Sigmoid colon (tissue), 6 donors: ENCODE measurements at regions not wholly inside any gene's neighbourhood (a gene's known extent, or its start where the extent isn't known, plus 50 kb on each side); places are given as distances from the start of the nearest gene placed in this dataset.

Experiments used
- DNase-seq: peaks from one replicate; pipeline ENCODE4 v3.0.0-alpha.2; 2019
- H3K27ac ChIP-seq, 4 donors: fragments of 200-600 bp; sonication (generic); one replicate each; pipeline ENCODE4 v1.5.1; 2016 to 2019; ENCODE audit warnings: mild to moderate bottlenecking in 1 of 4
- H3K27me3 ChIP-seq, 3 donors: fragments of 200-600 bp; sonication (generic); one replicate each; pipeline ENCODE4 v1.5.1; 2019; ENCODE audit warnings: mild to moderate bottlenecking in 1 of 3
- H3K36me3 ChIP-seq, 4 donors: fragments of 200-600 bp; sonication (generic); one replicate each; pipeline ENCODE4 v1.5.1; 2016 to 2019
- H3K4me1 ChIP-seq, 4 donors: fragments of 200-600 bp; sonication (generic); one replicate each; pipeline ENCODE4 v1.5.1; 2017 to 2019
- H3K4me3 ChIP-seq, 4 donors: fragments of 200-600 bp; sonication (generic); one replicate each; pipeline ENCODE4 v1.5.1; 2017 to 2019; ENCODE audit warnings: mild to moderate bottlenecking in 2 of 4, moderate library complexity in 1 of 4
- H3K9me3 ChIP-seq, 4 donors: fragments of 200-600 bp in 3 of 4; sonication (generic) in 3 of 4; one replicate each; pipeline versions ENCODE4 v1.5.1 to v1.6.1; 2013 to 2019
- CTCF ChIP-seq, 4 experiments: fragments of 450-650 bp in 3 of 4; fragments of 200-600 bp in 1 of 4; IDR thresholded peaks; one replicate each; pipeline ENCODE4 v1.5.1; 2016 to 2019; ENCODE audit warnings: antibody characterized with exemption in 4 of 4, mild to moderate bottlenecking in 3 of 4, moderate library complexity in 2 of 4
- EP300 ChIP-seq, 4 donors: sonication (generic); formaldehyde crosslinking; IDR thresholded peaks; one replicate each; pipeline ENCODE4 v1.6.1; 2017; ENCODE audit warnings: antibody characterized with exemption in 4 of 4
- POLR2A ChIP-seq, 2 donors: fragments of 450-650 bp; IDR thresholded peaks; one replicate each; pipeline ENCODE4 v1.6.1; 2016; ENCODE audit warnings: antibody characterized with exemption in 2 of 2, mild to moderate bottlenecking in 2 of 2, moderate library complexity in 2 of 2
- POLR2AphosphoS5 ChIP-seq, 4 donors: sonication (generic); formaldehyde crosslinking; IDR thresholded peaks; one replicate each; pipeline ENCODE4 v1.6.1; 2017; ENCODE audit warnings: antibody characterized with exemption in 4 of 4
- WGBS, 2 donors: extraction: QIAGEN DNeasy Blood & Tissue Kit; methylation state at CpG; one replicate each; pipeline ENCODE4 v1.1.7; 2013; 5-methylcytosine and 5-hydroxymethylcytosine counted together
- intact Hi-C: fragments of 100-400 bp; cut with DNase I; formaldehyde crosslinking; loops from one replicate; pipeline ENCODE4 v1.15.1; 2023
- donor health status: healthy with polysubstance abuse.
- donor health status: healthy.

GRCh38 chr4:54843946-54844345 lies 186.2 kb downstream of the KIT start:
- H3K36me3 ChIP-seq: no peaks in the 10 kb centered on the region
- TF ChIP-seq POLR2A (IDR thresholded peaks at IDR 0.05) (no peak), EP300 (IDR thresholded peaks at IDR 0.05) (no peak), CTCF (IDR thresholded peaks at IDR 0.05) (no peak), POLR2AphosphoS5 (IDR thresholded peaks at IDR 0.05) (no peak)
- H3K4me3 ChIP-seq: no peak overlapping the region
- DNase-seq: no peak
- 76 to 85% methylated on average over 3 of the region's 3 CpGs for WGBS, 2 donors
- intact Hi-C loops: no loop called here
- no peak overlapping the region for H3K27ac ChIP-seq
- no peaks in the 10 kb centered on the region for H3K4me1 ChIP-seq
- H3K9me3 ChIP-seq: no peaks in the 10 kb centered on the region
- no peaks in the 10 kb centered on the region for H3K27me3 ChIP-seq

- Histone ChIP-seq H3K36me3 (no peaks in the 10 kb centered on the region), H3K27me3 (no peaks in the 10 kb centered on the region), H3K4me3 (no peak overlapping the region), H3K9me3 (no peaks in the 10 kb centered on the region), H3K27ac (no peak overlapping the region), H3K4me1 (no peaks in the 10 kb centered on the region)
- intact Hi-C loops: no loop called here
- TF ChIP-seq POLR2AphosphoS5 (IDR thresholded peaks at IDR 0.05): no peak
- TF ChIP-seq POLR2A (IDR thresholded peaks at IDR 0.05): no peak
- TF ChIP-seq EP300 (IDR thresholded peaks at IDR 0.05): no peak
- no peak for TF ChIP-seq CTCF (IDR thresholded peaks at IDR 0.05)
- no peak for DNase-seq
- WGBS, 2 donors: 82 to 86% methylated on average over 6 of the region's 6 CpGs
Measured at GRCh38 chr4:54843106-54843505, 185.3 kb downstream of the KIT start.

GRCh38 chr4:54842656-54843055 lies 184.9 kb downstream of the KIT start:
- no peak for DNase-seq
- Histone ChIP-seq H3K36me3 (no peaks in the 10 kb centered on the region), H3K27ac (no peak overlapping the region), H3K4me1 (no peaks in the 10 kb centered on the region), H3K4me3 (no peak overlapping the region), H3K27me3 (no peaks in the 10 kb centered on the region), H3K9me3 (no peaks in the 10 kb centered on the region)
- WGBS, 2 donors: 51 to 79% methylated on average over 5 of the region's 5 CpGs
- TF ChIP-seq POLR2AphosphoS5 (IDR thresholded peaks at IDR 0.05) (no peak), EP300 (IDR thresholded peaks at IDR 0.05) (no peak), POLR2A (IDR thresholded peaks at IDR 0.05) (no peak), CTCF (IDR thresholded peaks at IDR 0.05) (no peak)
- intact Hi-C loops: no loop called here

- TF ChIP-seq EP300 (IDR thresholded peaks at IDR 0.05) (no peak), POLR2A (IDR thresholded peaks at IDR 0.05) (no peak), CTCF (IDR thresholded peaks at IDR 0.05) (no peak), POLR2AphosphoS5 (IDR thresholded peaks at IDR 0.05) (no peak)
- intact Hi-C loops: no loop called here
- Histone ChIP-seq H3K36me3 (no peaks in the 10 kb centered on the region), H3K27ac (no peak overlapping the region), H3K27me3 (no peaks in the 10 kb centered on the region), H3K4me3 (no peak overlapping the region), H3K4me1 (no peaks in the 10 kb centered on the region), H3K9me3 (no peaks in the 10 kb centered on the region)
- no peak for DNase-seq
- 51 to 75% methylated on average over 1 of the region's 1 CpG for WGBS, 2 donors
Measured at GRCh38 chr4:54842226-54842625, 184.5 kb downstream of the KIT start.

GRCh38 chr4:54840992-54841768 lies 183.4 kb downstream of the KIT start:
- no peak for TF ChIP-seq CTCF (IDR thresholded peaks at IDR 0.05)
- TF ChIP-seq EP300 (IDR thresholded peaks at IDR 0.05): no peak
- 43 to 81% methylated on average over 2 of the region's 2 CpGs for WGBS, 2 donors
- no peak overlapping the region for H3K27ac ChIP-seq
- no peak for DNase-seq
- H3K4me1 ChIP-seq: no peaks in the 10 kb centered on the region
- intact Hi-C loops: no loop called here
- no peaks in the 10 kb centered on the region for H3K36me3 ChIP-seq
- no peaks in the 10 kb centered on the region for H3K9me3 ChIP-seq
- no peaks in the 10 kb centered on the region for H3K27me3 ChIP-seq
- H3K4me3 ChIP-seq: no peak overlapping the region
